Loucy (cell line): ENCODE measurements at regions not wholly inside any gene's neighbourhood (a gene's known extent, or its start where the extent isn't known, plus 50 kb on each side); places are given as distances from the start of the nearest gene placed in this dataset.

Source experiments
- H2AFZ ChIP-seq: fragments of 200-600 bp; sonication (generic); 2 replicates; pipeline ENCODE4 v1.6.0; 2016; ENCODE audit warnings: antibody characterized with exemption, mild to moderate bottlenecking, low read length, moderate library complexity
- H3F3A ChIP-seq: fragments of 200-600 bp; 2 replicates; pipeline ENCODE4 v1.6.0; 2016; ENCODE audit warnings: antibody characterized with exemption, low read depth, mild to moderate bottlenecking
- H3K27me3 ChIP-seq: fragments of 200-600 bp; sonication (generic); 2 replicates; pipeline ENCODE4 v1.6.1; 2014; ENCODE audit warnings: low read length, mild to moderate bottlenecking; ENCODE audit not compliant: insufficient read depth, poor library complexity, severe bottlenecking
- H3K36me3 ChIP-seq: fragments of 200-600 bp; sonication (generic); 2 replicates; pipeline ENCODE4 v1.6.1; 2016; ENCODE audit warnings: low read length; ENCODE audit not compliant: insufficient read depth
- H3K4me1 ChIP-seq: fragments of 200-600 bp; sonication (generic); 2 replicates; pipeline ENCODE4 v1.5.1; 2014; ENCODE audit warnings: low read length, mild to moderate bottlenecking; ENCODE audit not compliant: insufficient read depth, poor library complexity, severe bottlenecking
- H3K4me2 ChIP-seq: fragments of 200-600 bp; sonication (generic); 2 replicates; pipeline ENCODE4 v1.6.0; 2014; ENCODE audit warnings: antibody characterized with exemption, low read length, low read depth, mild to moderate bottlenecking; ENCODE audit not compliant: poor library complexity, severe bottlenecking
- H3K4me3 ChIP-seq: fragments of 200-600 bp; sonication (generic); 2 replicates; pipeline ENCODE4 v1.5.1; 2014; ENCODE audit warnings: low read length, mild to moderate bottlenecking, mixed read lengths; ENCODE audit not compliant: poor library complexity, severe bottlenecking
- H3K79me2 ChIP-seq: fragments of 200-600 bp; sonication (generic); 2 replicates; pipeline ENCODE4 v1.6.1; 2014; ENCODE audit warnings: low read length; ENCODE audit not compliant: insufficient read depth
- H3K9ac ChIP-seq: fragments of 200-600 bp; sonication (generic); 2 replicates; pipeline ENCODE4 v1.6.0; 2014; ENCODE audit warnings: mild to moderate bottlenecking, low read depth, low read length, moderate library complexity; ENCODE audit not compliant: poor library complexity, severe bottlenecking
- H3K9me2 ChIP-seq: fragments of 200-600 bp; sonication (generic); replicated peaks from 2 replicates; pipeline ENCODE4 v1.6.1; 2016; ENCODE audit warnings: low read depth, low read length, mixed read lengths
- H3K9me3 ChIP-seq: fragments of 200-600 bp; sonication (generic); 2 replicates; pipeline ENCODE4 v1.6.1; 2014; ENCODE audit warnings: mild to moderate bottlenecking, antibody characterized with exemption, low read length, low read depth; ENCODE audit not compliant: insufficient read depth
- H4K20me1 ChIP-seq: fragments of 200-600 bp; sonication (generic); 2 replicates; pipeline ENCODE4 v1.6.0; 2014; ENCODE audit warnings: antibody characterized with exemption, low read length, mild to moderate bottlenecking; ENCODE audit not compliant: insufficient read depth, poor library complexity, severe bottlenecking
- EZH2phosphoT487 ChIP-seq: fragments of 200-600 bp; IDR thresholded peaks from 2 replicates; pipeline ENCODE4 v1.6.1; 2018; ENCODE audit warnings: antibody characterized with exemption, mild to moderate bottlenecking, moderate library complexity, borderline replicate concordance
- TF ChIP-seq, protein P1 (sequence below): fragments of 200-600 bp; sonication (generic); conservative IDR thresholded peaks from 2 replicates; pipeline ENCODE4 v1.5.1; 2014; ENCODE audit warnings: mild to moderate bottlenecking, antibody characterized with exemption, low read length

- no peaks in the 10 kb centered on the region for H4K20me1 ChIP-seq
Measured at GRCh38 chr4:14695095-14695845, 307.0 kb upstream of the CPEB2 start.

GRCh38 chr4:14700083-14700482 is 302.2 kb upstream of the CPEB2 start:
- Histone ChIP-seq H3K4me3 (no peak overlapping the region), H3K27me3 (no peaks in the 10 kb centered on the region), H3K9me2 (no peaks in the 10 kb centered on the region), H3K79me2 (no peaks in the 10 kb centered on the region), H2AFZ (no peak overlapping the region), H3K4me2 (no peak overlapping the region), H3K9ac (no peak overlapping the region), H3F3A (no peaks in the 10 kb centered on the region), H3K4me1 (no peaks in the 10 kb centered on the region), H4K20me1 (no peaks in the 10 kb centered on the region), H3K9me3 (no peaks in the 10 kb centered on the region), H3K36me3 (no peaks in the 10 kb centered on the region)
- no peak for TF ChIP-seq EZH2phosphoT487
- TF ChIP-seq, protein P1, sequence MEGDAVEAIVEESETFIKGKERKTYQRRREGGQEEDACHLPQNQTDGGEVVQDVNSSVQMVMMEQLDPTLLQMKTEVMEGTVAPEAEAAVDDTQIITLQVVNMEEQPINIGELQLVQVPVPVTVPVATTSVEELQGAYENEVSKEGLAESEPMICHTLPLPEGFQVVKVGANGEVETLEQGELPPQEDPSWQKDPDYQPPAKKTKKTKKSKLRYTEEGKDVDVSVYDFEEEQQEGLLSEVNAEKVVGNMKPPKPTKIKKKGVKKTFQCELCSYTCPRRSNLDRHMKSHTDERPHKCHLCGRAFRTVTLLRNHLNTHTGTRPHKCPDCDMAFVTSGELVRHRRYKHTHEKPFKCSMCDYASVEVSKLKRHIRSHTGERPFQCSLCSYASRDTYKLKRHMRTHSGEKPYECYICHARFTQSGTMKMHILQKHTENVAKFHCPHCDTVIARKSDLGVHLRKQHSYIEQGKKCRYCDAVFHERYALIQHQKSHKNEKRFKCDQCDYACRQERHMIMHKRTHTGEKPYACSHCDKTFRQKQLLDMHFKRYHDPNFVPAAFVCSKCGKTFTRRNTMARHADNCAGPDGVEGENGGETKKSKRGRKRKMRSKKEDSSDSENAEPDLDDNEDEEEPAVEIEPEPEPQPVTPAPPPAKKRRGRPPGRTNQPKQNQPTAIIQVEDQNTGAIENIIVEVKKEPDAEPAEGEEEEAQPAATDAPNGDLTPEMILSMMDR = peak; percentile 30

More at GRCh38 chr4:14695095-14695845, 307.0 kb upstream of the CPEB2 start:
- Histone ChIP-seq H3K4me2 (no peak overlapping the region), H3K79me2 (no peaks in the 10 kb centered on the region), H2AFZ (no peak overlapping the region), H3K4me3 (no peak overlapping the region), H3K9me2 (no peaks in the 10 kb centered on the region), H3K9me3 (no peaks in the 10 kb centered on the region), H3K27me3 (no peaks in the 10 kb centered on the region), H3K36me3 (no peaks in the 10 kb centered on the region), H3F3A (no peaks in the 10 kb centered on the region), H3K4me1 (no peaks in the 10 kb centered on the region), H3K9ac (no peak overlapping the region)
- TF ChIP-seq, protein P1 = no peak
- no peak for TF ChIP-seq EZH2phosphoT487

DNA sequence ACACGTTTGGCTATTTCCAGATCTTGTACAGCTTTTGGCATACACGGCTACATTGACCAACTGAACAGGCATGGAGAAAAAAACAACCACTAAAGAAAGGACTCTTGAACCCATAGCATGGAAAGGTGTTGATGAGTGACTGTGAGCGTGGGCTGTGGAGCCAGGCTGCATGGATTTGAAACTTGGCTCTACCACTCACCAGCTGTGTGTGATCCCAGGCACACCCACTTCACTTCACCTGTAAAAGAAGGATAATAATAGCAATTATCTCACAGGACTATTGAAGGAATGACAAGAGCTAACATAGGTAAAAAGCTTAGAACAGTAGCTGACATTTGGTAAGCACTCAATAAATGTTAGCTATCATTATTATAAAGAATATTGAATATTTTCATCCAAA is 301.7 kb upstream of the CPEB2 start:
- Histone ChIP-seq H3K4me3 (no peak overlapping the region), H3K9me3 (no peaks in the 10 kb centered on the region), H3K4me2 (no peak overlapping the region), H4K20me1 (no peaks in the 10 kb centered on the region), H3K9me2 (no peaks in the 10 kb centered on the region), H3K4me1 (no peaks in the 10 kb centered on the region), H3K27me3 (no peaks in the 10 kb centered on the region), H2AFZ (no peak overlapping the region), H3F3A (no peaks in the 10 kb centered on the region), H3K9ac (no peak overlapping the region), H3K79me2 (no peaks in the 10 kb centered on the region), H3K36me3 (no peaks in the 10 kb centered on the region)
- TF ChIP-seq, protein P1 = no peak
- no peak for TF ChIP-seq EZH2phosphoT487
